Endothelial cell of hepatic sinusoid (primary cell): ENCODE measurements at regions not wholly inside any gene's neighbourhood (a gene's known extent, or its start where the extent isn't known, plus 50 kb on each side); places are given as distances from the start of the nearest gene placed in this dataset.
"Not testable (repeated sequence)": the region's sequence is repeated elsewhere in the genome, so short reads cannot be mapped to it uniquely, and the experiment has no call there.

Source experiments
- in situ Hi-C: cut with HindIII; loops from 2 replicates; pipeline ENCODE4 v1.10.0; 2017; ENCODE audit warnings: low sequenced_read_pairs

GRCh38 chr7:47093320-47094234, 488.3 kb downstream of the TNS3 start:
- in situ Hi-C loops: no loop called here

DNA sequence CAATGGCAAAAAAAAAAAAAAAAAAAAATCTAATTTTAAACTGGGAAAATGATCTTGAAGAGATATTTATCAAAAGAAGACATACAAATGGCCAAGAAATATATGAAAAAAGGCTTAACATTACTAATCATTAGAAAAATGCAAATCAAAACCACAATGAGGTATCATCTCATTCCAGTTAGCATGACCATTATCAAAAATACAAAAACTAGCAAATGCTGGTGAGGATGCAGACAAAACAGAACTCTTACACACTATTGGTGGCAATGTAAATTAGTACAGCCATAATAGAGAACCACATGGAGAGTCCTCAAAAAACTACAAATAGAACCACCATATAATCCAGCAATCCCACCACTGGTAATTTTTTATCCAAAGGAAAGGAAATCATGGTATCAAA, 489.6 kb downstream of the TNS3 start:
- in situ Hi-C loops: no loop called here

GRCh38 chr7:47091141-47091540, 490.8 kb downstream of the TNS3 start:
- in situ Hi-C loops: no loop called here

DNA sequence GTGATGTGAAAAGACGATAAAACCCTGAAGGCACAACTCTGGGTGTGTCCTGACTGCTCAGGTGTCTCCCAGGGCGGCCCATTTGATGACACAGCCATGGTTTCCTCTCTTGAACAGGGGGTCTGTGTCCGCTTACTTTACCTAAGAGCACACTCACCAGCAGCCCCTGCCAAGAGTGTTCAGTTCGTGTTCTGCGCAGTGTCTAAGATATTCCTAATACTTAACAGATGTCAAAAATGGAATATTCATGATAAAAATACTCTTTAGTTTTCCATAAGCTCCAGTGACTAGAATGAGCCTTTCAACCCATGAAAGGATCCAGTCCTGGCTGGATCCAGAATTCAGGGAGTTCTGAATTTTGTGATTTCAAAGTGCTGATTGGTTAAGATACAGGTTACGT, 492.4 kb downstream of the TNS3 start:
- in situ Hi-C loops: no loop called here

DNA sequence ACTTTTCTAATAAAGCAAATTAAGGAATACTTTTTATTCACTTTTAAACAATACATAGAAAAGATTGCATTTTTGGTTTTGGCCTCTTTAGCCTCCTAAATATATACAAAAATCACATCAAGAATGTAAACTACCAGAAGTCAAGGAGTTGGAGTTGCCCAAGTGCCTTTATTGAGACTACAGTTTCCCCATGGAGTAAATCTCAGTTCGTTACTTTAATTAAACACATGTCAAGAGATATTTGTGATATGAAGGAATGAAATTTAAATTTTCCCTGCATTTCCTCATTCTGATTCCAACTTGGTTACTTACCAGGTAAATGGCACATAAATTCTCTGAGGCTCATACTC, 492.9 kb downstream of the TNS3 start:
- in situ Hi-C loops: no loop called here

DNA sequence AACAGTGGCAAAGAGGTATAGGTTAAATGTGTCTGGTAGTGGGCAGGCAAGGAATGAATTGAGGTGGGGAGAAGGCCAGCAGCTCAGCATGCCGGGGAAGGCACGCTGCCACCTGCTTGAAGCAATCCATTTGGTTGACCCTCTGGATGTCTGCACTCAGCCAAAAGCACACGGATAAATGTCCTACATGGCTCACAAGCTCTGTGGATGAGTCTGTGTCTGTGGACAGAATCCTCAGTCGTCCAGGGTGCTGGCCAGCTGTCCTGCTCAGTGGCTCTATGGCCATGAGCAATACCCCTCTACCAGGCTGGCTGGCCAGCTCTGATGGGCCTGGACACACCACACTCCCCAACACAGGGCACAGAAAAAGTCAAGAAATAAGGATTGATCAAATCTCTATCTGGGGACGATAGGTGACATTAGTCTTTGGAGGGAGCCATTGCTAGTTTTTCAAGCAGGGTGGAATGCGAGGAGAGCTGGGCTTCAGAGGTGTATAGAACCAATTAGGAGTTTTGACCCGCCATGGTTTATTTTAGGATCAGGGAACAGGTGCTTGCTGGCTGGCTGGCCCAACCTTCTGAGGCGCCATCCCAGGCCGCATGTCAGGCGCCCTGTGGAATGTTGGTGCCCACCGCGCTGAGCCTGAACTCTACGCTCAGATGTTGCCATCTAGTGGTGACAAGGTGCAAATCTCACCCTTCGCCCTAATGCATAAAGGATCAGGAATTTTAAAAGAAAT, 493.4 kb downstream of the TNS3 start:
- in situ Hi-C loops: no loop called here

GRCh38 chr7:47087866-47088265, 494.0 kb downstream of the TNS3 start:
- in situ Hi-C loops: no loop called here

GRCh38 chr7:47085491-47086275, 496.2 kb downstream of the TNS3 start:
- in situ Hi-C loops: no loop called here

- in situ Hi-C loops: no loop called here
These were observed 498.2 kb downstream of the TNS3 start for GRCh38 chr7:47083476-47084250.

DNA sequence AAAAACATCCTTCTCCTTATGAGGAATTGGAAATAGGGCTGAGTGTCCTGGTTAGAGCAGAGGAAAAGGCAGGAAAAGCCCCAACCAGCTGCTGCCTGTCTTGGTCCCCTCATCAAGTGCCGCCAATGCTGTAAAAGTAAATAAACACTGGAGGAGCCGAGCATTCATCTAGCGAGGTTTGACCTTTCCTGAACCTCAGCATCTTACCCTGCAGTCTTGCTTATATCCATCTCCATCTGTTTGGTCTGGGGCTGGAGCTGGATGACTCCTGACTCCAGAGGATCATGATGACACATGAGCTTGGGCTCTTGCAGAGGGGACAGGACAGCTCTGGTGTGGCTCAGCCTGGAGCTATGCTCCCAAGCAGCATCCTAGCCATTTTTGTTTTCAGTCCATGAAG, 501.1 kb downstream of the TNS3 start:
- in situ Hi-C loops: no loop called here

GRCh38 chr7:47078241-47078640, 503.7 kb downstream of the TNS3 start:
- in situ Hi-C loops: no loop called here

- in situ Hi-C loops: loop anchor here (5.0 kb wide), 1 partner anchor 78 kb away; no protein-coding TSS in a partner anchor
These were observed 507.2 kb downstream of the TNS3 start for GRCh38 chr7:47074702-47075153.

DNA sequence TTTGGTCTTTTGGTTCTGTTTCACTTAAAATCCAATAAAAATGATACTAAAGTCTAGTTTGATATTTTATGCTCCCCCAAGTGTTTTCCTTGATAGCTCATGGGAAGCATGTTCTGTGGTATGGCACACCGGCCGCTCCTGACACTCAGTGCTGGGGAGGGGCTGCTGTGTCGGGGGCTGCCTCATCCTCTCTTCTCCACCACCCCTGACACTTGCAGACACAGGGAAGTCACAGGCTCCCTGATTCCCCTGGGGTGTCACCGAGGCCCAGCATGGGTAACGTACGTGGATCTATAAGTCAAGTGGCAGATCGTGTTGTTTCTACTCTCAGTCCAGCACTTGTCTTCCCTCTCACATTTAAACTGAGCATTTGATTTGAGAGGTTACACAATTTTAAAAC, 508.6 kb downstream of the TNS3 start:
- in situ Hi-C loops: loop anchor here (5.0 kb wide), 1 partner anchor 79 kb away; no protein-coding TSS in a partner anchor

DNA sequence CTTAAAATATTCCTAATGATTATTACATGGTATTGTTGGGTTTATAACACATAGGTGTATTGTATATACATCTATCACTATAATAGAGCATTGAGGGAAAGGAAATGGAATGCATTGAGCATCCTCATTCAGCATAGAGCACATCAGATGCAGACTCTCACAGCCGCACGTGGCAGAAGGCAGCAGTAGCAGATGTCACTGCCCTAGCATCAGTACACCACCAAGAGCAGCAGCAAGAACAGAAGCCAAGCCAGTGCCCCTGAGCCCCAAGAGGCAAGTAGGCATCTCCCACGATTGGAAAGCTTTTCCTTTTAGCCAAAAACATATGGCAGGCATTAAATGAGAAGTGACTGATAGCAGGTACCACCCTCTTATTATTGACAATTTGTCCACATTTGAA, 510.0 kb downstream of the TNS3 start:
- in situ Hi-C loops: loop anchor here (5.0 kb wide), 1 partner anchor 80 kb away; no protein-coding TSS in a partner anchor

GRCh38 chr7:47069385-47070076, 512.4 kb downstream of the TNS3 start:
- in situ Hi-C loops: loop anchor here (5.0 kb wide), 1 partner anchor 83 kb away; no protein-coding TSS in a partner anchor

DNA sequence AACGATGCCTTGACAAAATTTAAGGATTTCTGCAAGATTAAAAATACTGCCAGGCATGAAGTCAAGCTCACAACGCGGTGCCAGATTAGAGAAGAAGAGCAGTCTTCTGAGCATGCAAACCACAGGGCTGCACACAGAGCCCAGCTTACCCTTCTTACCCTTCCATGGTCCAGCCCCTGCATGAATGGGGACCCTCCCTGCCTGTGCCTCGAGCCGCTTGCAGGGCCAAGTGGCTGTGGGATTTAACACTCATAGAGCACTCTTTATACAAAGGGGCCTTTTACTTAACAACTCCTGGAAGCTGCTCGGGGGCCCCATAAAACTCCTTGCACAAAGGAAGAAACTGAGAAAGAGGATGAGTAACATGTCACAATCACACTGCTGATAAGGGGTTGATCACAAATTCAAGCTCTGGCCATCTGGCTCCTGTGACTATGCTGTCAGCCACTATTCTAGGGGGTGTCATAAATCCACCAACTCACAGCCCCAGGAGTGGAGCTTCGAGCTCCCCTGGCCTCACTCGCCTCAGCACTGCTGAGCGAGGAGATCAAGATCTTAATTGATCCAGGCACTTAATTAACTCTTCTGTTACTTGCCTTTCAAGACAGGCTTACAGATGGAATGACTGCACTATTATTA, 514.8 kb downstream of the TNS3 start:
- in situ Hi-C loops: no loop called here

GRCh38 chr7:47056731-47057130, 525.2 kb downstream of the TNS3 start:
- in situ Hi-C loops: no loop called here

DNA sequence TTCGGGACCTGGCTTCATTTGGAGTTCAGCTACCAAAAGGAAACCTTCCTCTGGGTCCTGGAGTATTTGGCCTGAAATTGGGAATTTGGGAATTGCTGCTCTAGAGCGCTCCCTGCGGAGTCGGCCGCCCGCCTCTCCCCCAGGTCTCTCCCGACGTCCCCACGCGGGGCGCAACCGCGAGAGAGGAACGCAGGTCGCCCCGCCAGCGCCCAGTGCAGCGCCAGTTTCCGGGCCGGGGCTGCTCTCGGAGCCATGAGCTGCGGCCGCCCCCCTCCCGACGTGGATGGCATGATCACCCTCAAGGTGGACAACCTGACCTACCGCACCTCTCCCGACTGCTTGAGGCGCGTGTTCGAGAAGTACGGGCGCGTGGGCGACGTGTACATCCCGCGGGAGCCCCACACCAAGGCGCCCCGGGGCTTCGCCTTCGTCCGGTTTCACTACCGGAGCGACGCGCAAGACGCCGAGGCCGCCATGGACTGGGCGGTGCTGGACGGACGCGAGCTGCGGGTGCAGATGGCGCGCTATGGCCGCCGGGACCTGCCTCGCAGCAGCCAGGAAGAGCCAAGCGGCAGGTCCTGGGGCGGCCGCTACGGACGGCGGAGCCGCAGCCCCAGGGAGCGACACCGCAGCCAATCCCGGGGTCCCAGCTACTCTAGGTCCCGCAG, 529.2 kb downstream of the TNS3 start:
- in situ Hi-C loops: not testable (repeated sequence)
